GM06990 (cell line): ENCODE measurements at regions not wholly inside any gene's neighbourhood (a gene's known extent, or its start where the extent isn't known, plus 50 kb on each side); places are given as distances from the start of the nearest gene placed in this dataset.
"Not testable (repeated sequence)": the region's sequence is repeated elsewhere in the genome, so short reads cannot be mapped to it uniquely, and the experiment has no call there.

ENCODE experiments used
- DNase-seq: peaks from one replicate; pipeline ENCODE4 v3.0.0-alpha.2; 2011; ENCODE audit not compliant: insufficient read length; ENCODE audit errors: extremely low read depth
- H3K27me3 ChIP-seq: replicated peaks from 2 replicates; pipeline ENCODE4 v1.6.0; 2011; ENCODE audit warnings: low read length; ENCODE audit not compliant: control insufficient read depth, insufficient read depth
- H3K36me3 ChIP-seq: 2 replicates; pipeline ENCODE4 v1.5.1; 2011; ENCODE audit warnings: low read length; ENCODE audit not compliant: control insufficient read depth, insufficient read depth
- H3K4me3 ChIP-seq: replicated peaks from 2 replicates; pipeline ENCODE4 v1.5.1; 2011; ENCODE audit warnings: low read depth, mild to moderate bottlenecking, control low read depth, low read length
- TF ChIP-seq, protein P1 (sequence below): IDR thresholded peaks from 2 replicates; pipeline ENCODE4 v1.5.1; 2011; ENCODE audit warnings: low read length, control low read depth, mild to moderate bottlenecking, inconsistent platforms; ENCODE audit not compliant: insufficient read depth, poor library complexity, severe bottlenecking

DNA sequence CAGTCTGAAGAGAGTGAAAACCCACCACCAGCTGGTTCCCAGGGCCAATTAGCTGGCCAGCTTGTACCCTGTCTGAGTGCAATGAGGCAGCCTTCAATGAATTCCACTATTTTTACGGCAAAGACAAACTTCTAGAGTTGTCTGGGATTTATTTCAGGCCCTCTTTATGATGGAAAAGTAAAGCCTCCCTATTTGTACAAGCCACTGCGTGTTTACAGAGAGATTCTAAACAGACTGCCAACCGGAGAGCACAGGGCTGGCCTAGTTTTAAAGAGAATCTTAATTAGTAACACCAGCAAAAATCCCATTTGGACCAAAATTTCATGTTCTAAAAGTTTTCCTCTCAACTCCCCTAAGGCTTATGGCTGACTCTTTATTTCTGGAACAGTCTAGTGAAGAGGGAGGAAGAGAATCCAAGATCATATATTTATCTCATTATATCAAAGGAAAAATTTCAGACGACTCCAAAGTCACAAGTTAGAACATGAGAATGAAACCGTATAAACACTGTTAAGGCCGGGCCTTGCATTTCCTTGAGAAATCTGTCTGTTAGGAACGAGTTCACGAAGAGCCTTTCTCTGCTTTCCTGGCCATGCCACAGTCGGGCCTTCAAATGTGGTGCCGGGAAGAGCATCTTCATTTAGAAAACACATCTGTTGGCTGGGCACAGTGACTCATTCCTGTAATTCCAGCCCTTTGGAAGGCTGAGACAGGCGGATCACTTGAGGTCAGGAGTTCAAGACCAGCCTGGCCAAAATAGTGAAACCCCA, 724.6 kb upstream of the NRP1 start:
- Histone ChIP-seq H3K4me3 (no peak overlapping the region), H3K36me3 (no peaks in the 10 kb centered on the region), H3K27me3 (no peaks in the 10 kb centered on the region)
- DNase-seq, result no peak
- TF ChIP-seq, protein P1, sequence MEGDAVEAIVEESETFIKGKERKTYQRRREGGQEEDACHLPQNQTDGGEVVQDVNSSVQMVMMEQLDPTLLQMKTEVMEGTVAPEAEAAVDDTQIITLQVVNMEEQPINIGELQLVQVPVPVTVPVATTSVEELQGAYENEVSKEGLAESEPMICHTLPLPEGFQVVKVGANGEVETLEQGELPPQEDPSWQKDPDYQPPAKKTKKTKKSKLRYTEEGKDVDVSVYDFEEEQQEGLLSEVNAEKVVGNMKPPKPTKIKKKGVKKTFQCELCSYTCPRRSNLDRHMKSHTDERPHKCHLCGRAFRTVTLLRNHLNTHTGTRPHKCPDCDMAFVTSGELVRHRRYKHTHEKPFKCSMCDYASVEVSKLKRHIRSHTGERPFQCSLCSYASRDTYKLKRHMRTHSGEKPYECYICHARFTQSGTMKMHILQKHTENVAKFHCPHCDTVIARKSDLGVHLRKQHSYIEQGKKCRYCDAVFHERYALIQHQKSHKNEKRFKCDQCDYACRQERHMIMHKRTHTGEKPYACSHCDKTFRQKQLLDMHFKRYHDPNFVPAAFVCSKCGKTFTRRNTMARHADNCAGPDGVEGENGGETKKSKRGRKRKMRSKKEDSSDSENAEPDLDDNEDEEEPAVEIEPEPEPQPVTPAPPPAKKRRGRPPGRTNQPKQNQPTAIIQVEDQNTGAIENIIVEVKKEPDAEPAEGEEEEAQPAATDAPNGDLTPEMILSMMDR, result no peak

DNA sequence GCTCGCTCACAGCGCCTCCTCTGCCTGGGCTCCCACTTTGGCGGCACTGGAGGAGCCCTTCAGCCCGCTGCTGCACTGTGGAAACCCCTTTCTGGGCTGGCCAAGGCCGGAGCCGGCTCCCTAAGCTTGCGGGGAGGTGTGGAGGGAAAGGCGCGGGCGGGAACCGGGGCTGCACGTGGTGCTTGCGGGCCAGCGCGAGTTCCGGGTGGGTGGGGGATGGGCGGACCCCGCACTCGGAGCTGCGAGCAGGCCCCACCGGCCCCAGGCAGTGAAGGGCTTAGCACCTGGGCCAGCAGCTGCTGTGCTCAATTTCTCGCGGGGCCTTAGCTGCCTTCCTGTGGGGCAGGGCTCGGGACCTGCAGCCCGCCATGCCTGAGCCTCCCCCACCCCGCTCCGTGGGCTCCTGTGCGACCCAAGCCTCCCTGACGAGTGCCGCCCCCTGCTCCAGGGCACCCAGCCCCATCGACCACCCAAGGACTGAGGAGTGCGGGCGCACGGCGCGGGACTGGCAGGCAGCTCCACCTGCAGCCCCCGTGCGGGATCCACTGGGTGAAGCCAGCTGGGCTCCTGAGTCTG, 721.0 kb upstream of the NRP1 start:
- H3K4me3 ChIP-seq, DNase-seq, H3K36me3 ChIP-seq, H3K27me3 ChIP-seq: not testable (repeated sequence)

DNA sequence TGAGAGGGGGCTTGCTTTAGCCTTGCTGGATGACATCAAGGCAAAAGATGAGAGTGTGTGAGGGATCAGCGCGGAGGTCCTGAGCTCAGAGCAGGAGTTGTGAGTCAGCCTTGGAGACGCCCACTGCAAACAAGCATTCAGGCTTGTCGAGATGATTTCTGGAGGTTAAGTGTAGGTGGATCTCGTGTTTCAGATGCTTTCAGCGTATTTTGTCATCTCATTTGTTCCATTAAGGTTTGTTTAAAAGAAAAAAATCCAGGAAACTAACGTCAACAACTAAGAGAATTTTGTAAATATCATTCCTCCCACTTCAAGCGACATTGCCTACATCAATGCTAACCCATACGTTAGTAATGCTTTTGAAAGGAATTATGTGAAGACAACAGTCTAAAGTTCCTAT, 715.4 kb upstream of the NRP1 start:
- TF ChIP-seq, protein P1, result no peak
- Histone ChIP-seq H3K4me3 (no peak overlapping the region), H3K27me3 (no peaks in the 10 kb centered on the region), H3K36me3 (no peaks in the 10 kb centered on the region)
- DNase-seq, result no peak

DNA sequence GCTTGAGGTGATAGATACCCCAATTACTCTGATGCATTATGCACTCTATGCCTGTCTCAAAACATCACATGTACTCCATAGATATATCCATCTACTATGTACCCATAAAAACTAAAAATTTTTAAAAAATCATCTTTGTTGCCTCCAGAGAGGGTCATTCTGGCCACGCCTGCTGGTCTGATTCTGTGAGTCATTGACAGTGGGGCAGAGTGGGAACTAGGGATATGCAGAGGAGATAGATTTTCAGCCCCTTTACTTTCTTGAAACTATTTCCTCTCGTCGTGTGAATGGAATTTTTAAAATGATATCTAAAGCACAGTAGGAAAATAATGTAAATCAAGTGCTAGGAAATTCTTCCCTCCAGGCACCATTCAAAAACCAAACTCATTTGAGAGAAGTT, 715.0 kb upstream of the NRP1 start:
- no peak overlapping the region for H3K4me3 ChIP-seq
- no peak for DNase-seq
- H3K27me3 ChIP-seq, result no peaks in the 10 kb centered on the region
- H3K36me3 ChIP-seq, result no peaks in the 10 kb centered on the region
- TF ChIP-seq, protein P1, result no peak

DNA sequence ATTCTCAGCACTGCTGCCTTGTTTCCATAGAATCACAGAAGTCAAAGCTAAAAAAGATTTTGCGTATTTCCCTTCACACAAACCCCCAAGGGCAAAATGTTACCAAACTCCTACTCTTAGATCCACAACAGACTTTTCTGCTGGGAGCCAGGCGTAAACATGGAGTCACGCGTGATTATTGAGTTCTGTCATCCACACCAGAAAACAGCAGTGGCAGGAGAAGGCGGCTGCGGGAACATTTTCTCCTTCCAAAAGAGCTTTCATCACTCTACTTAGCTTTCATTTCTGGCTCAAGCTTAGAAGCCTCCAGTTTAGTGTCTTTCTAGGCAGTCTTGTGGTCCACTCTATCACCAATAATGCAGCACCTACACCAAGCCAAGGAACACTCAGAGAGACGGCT, 712.9 kb upstream of the NRP1 start:
- H3K36me3 ChIP-seq, result no peaks in the 10 kb centered on the region
- no peak for DNase-seq
- TF ChIP-seq, protein P1, result no peak
- H3K4me3 ChIP-seq, result no peak overlapping the region
- H3K27me3 ChIP-seq, result no peaks in the 10 kb centered on the region

DNA sequence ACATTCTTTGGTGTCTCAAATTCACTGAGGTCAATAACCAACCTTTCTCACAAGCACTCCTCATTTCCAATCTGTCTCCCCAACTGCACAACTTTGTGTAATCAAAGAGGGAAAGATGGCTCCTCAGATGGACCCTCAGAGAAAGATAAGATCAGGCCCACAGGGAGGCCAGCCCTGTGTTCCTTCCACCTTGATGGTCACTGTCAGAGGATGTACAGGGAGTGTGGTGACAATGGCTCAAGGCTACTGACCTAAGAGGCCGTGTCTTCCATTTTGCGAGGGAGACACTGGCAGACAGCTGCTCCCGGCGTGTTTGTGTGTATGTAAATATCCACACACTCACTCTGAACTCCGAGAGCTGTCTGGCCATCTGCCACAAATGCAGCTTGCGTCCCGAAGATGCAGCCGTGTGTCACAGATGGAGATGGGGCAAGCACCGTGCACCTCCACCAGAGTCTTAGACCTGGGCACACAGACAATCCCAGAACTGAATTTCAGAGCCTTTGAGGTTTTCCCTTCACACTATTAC, 712.1 kb upstream of the NRP1 start:
- DNase-seq, result no peak
- no peaks in the 10 kb centered on the region for H3K27me3 ChIP-seq
- H3K4me3 ChIP-seq, result no peak overlapping the region
- TF ChIP-seq, protein P1, result no peak
- H3K36me3 ChIP-seq, result no peaks in the 10 kb centered on the region
